SK-N-SH (cell line): ENCODE measurements at regions not wholly inside any gene's neighbourhood (a gene's known extent, or its start where the extent isn't known, plus 50 kb on each side); places are given as distances from the start of the nearest gene placed in this dataset.

Experiments used
- ELF1 ChIP-seq: IDR thresholded peaks from 2 replicates; pipeline ENCODE4 v1.4.0; 2012
- EZH2phosphoT487 ChIP-seq: fragments of 200-600 bp; sonication (generic); IDR thresholded peaks from 2 replicates; pipeline ENCODE4 v1.6.1; 2017; ENCODE audit warnings: low read depth, mixed run types, mild to moderate bottlenecking, antibody characterized with exemption, moderate library complexity, borderline replicate concordance
- FOXJ3 ChIP-seq: sonication (generic); formaldehyde crosslinking; IDR thresholded peaks from 2 replicates; pipeline ENCODE4 v1.5.1; 2020; ENCODE audit warnings: mild to moderate bottlenecking, missing genetic modification reagents
- GABPA ChIP-seq: IDR thresholded peaks from 2 replicates; pipeline ENCODE4 v1.4.0; 2012; ENCODE audit warnings: low read depth, mild to moderate bottlenecking
- MEF2A ChIP-seq: IDR thresholded peaks from 2 replicates; pipeline ENCODE4 v1.4.0; 2012; ENCODE audit warnings: low read depth, borderline replicate concordance
- POLR2AphosphoS5 ChIP-seq: IDR thresholded peaks from 2 replicates; pipeline ENCODE4 v1.6.1; 2012; ENCODE audit warnings: low read depth, low read length
- RCOR1 ChIP-seq: fragments of 150-350 bp; IDR thresholded peaks from 2 replicates; pipeline ENCODE4 v1.6.1; 2017; ENCODE audit warnings: antibody characterized with exemption, low read length
- RFX5 ChIP-seq: IDR thresholded peaks from 2 replicates; pipeline ENCODE4 v1.6.1; 2012; ENCODE audit warnings: mild to moderate bottlenecking, improper control_type of control experiment, low read length
- TF ChIP-seq, protein P1 (sequence below): IDR thresholded peaks from 2 replicates; pipeline ENCODE4 v1.4.0; 2012; ENCODE audit warnings: low read depth
- TF ChIP-seq, protein P2 (sequence below): fragments of 200-600 bp; sonication (generic); IDR thresholded peaks from 2 replicates; pipeline ENCODE4 v1.6.1; 2017; ENCODE audit warnings: antibody characterized with exemption, mild to moderate bottlenecking, moderate library complexity
- TF ChIP-seq, protein P3 (sequence below): IDR thresholded peaks from 2 replicates; pipeline ENCODE4; 2012
- TF ChIP-seq, protein P4 (sequence below): IDR thresholded peaks from 2 replicates; pipeline ENCODE4 v1.4.0; 2012; ENCODE audit warnings: low read depth, borderline replicate concordance
- TF ChIP-seq, protein P5 (sequence below): IDR thresholded peaks from 2 replicates; pipeline ENCODE4 v1.6.1; 2012; ENCODE audit warnings: mild to moderate bottlenecking, low read depth, low read length, moderate library complexity

DNA sequence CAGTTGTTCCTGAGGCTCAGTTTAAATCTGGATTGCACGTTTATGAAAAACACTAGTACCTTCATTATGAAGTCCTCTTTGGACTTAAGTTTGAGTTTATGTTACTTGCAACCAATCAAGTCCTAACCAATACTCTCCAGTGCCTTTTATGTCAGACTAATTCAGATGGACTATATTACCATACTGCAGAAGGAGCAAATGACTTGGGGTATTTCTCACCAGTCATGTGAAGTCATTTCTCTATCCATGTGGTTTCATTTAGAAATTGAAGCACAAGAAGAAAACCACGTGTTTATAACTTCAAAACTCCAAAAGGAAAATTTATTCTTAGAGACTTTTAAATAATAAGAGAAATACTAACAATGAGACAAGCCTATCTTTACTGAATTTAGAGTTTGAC lies 201.6 kb downstream of the MBL2 start:
- TF ChIP-seq FOXJ3 (no peak), MEF2A (no peak), POLR2AphosphoS5 (no peak), ELF1 (no peak), RCOR1 (no peak), RFX5 (no peak), EZH2phosphoT487 (no peak), GABPA (no peak)
- TF ChIP-seq, protein P1, sequence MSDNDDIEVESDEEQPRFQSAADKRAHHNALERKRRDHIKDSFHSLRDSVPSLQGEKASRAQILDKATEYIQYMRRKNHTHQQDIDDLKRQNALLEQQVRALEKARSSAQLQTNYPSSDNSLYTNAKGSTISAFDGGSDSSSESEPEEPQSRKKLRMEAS = no peak
- TF ChIP-seq, protein P2, sequence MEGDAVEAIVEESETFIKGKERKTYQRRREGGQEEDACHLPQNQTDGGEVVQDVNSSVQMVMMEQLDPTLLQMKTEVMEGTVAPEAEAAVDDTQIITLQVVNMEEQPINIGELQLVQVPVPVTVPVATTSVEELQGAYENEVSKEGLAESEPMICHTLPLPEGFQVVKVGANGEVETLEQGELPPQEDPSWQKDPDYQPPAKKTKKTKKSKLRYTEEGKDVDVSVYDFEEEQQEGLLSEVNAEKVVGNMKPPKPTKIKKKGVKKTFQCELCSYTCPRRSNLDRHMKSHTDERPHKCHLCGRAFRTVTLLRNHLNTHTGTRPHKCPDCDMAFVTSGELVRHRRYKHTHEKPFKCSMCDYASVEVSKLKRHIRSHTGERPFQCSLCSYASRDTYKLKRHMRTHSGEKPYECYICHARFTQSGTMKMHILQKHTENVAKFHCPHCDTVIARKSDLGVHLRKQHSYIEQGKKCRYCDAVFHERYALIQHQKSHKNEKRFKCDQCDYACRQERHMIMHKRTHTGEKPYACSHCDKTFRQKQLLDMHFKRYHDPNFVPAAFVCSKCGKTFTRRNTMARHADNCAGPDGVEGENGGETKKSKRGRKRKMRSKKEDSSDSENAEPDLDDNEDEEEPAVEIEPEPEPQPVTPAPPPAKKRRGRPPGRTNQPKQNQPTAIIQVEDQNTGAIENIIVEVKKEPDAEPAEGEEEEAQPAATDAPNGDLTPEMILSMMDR = no peak
- TF ChIP-seq, protein P3, sequence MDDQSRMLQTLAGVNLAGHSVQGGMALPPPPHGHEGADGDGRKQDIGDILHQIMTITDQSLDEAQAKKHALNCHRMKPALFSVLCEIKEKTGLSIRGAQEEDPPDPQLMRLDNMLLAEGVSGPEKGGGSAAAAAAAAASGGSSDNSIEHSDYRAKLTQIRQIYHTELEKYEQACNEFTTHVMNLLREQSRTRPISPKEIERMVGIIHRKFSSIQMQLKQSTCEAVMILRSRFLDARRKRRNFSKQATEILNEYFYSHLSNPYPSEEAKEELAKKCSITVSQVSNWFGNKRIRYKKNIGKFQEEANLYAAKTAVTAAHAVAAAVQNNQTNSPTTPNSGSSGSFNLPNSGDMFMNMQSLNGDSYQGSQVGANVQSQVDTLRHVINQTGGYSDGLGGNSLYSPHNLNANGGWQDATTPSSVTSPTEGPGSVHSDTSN = no peak
- TF ChIP-seq, protein P4, sequence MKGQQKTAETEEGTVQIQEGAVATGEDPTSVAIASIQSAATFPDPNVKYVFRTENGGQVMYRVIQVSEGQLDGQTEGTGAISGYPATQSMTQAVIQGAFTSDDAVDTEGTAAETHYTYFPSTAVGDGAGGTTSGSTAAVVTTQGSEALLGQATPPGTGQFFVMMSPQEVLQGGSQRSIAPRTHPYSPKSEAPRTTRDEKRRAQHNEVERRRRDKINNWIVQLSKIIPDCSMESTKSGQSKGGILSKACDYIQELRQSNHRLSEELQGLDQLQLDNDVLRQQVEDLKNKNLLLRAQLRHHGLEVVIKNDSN = no peak
- TF ChIP-seq, protein P5, sequence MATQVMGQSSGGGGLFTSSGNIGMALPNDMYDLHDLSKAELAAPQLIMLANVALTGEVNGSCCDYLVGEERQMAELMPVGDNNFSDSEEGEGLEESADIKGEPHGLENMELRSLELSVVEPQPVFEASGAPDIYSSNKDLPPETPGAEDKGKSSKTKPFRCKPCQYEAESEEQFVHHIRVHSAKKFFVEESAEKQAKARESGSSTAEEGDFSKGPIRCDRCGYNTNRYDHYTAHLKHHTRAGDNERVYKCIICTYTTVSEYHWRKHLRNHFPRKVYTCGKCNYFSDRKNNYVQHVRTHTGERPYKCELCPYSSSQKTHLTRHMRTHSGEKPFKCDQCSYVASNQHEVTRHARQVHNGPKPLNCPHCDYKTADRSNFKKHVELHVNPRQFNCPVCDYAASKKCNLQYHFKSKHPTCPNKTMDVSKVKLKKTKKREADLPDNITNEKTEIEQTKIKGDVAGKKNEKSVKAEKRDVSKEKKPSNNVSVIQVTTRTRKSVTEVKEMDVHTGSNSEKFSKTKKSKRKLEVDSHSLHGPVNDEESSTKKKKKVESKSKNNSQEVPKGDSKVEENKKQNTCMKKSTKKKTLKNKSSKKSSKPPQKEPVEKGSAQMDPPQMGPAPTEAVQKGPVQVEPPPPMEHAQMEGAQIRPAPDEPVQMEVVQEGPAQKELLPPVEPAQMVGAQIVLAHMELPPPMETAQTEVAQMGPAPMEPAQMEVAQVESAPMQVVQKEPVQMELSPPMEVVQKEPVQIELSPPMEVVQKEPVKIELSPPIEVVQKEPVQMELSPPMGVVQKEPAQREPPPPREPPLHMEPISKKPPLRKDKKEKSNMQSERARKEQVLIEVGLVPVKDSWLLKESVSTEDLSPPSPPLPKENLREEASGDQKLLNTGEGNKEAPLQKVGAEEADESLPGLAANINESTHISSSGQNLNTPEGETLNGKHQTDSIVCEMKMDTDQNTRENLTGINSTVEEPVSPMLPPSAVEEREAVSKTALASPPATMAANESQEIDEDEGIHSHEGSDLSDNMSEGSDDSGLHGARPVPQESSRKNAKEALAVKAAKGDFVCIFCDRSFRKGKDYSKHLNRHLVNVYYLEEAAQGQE = no peak
